ENCODE measurements at regions not wholly inside any gene's neighbourhood (a gene's known extent, or its start where the extent isn't known, plus 50 kb on each side); places are given as distances from the start of the nearest gene placed in this dataset.
"Not testable (repeated sequence)": the region's sequence is repeated elsewhere in the genome, so short reads cannot be mapped to it uniquely, and the experiment has no call there.

- H3K4me3 ChIP-seq (ENCODE audit: insufficient read depth, low read depth, low read length); H3K79me1 ChIP-seq (ENCODE audit: low read depth in 1 of 2, low read length in 2 of 2); H4K5ac ChIP-seq (ENCODE audit: low read depth, low read length); H2BK15ac ChIP-seq (ENCODE audit: low read depth, low read length); H3K4me1 ChIP-seq (ENCODE audit: control insufficient read depth, insufficient read depth, low read length); H2BK5ac ChIP-seq (ENCODE audit: low read depth, low read length, poor library complexity, severe bottlenecking); H3K14ac ChIP-seq (replicated peaks; ENCODE audit: low read depth, low read length); H3K27ac ChIP-seq (ENCODE audit: insufficient read depth, low read length); H3K56ac ChIP-seq (ENCODE audit: extremely low read depth, insufficient read depth, low read length); H2AFZ ChIP-seq (replicated peaks; ENCODE audit: low read length, poor library complexity); H3K9me3 ChIP-seq (ENCODE audit: control insufficient read depth, insufficient read depth, low read length); DNase-seq; H3K23ac ChIP-seq (ENCODE audit: low read depth, low read length); H3K27me3 ChIP-seq (ENCODE audit: control insufficient read depth, insufficient read depth, low read length); H2BK20ac ChIP-seq (ENCODE audit: low read depth, low read length); intact Hi-C loops (cut with micrococcal nuclease); H3K4ac ChIP-seq (ENCODE audit: low read depth, low read length); BruUV-seq (replicated peaks); H4K8ac ChIP-seq (ENCODE audit: low read depth in 2 of 2, low read length in 2 of 2); ATAC-seq (ENCODE audit: low read depth); H2BK120ac ChIP-seq (ENCODE audit: low read depth, low read length); CTCF ChIA-PET; H3K4me2 ChIP-seq (ENCODE audit: low read depth, low read length); dilution Hi-C loops (cut with HindIII; ENCODE audit: low sequenced_read_pairs, unreplicated experiment); H2AK9ac ChIP-seq (replicated peaks; ENCODE audit: low read depth, low read length, poor library complexity); H4K20me1 ChIP-seq (ENCODE audit: insufficient read depth, low read length); POLR2A ChIA-PET (ENCODE audit: unreplicated experiment); in situ Hi-C loops (cut with MboI; ENCODE audit: low sequenced_read_pairs); H3K18ac ChIP-seq (ENCODE audit: low read depth, low read length); H3K9me1 ChIP-seq (ENCODE audit: insufficient read depth, low read length); H3K9ac ChIP-seq (ENCODE audit: low read depth, low read length); H3K36me3 ChIP-seq (ENCODE audit: control insufficient read depth, insufficient read depth, low read length); H4K91ac ChIP-seq (ENCODE audit: insufficient read depth, low read depth, low read length); H2AK5ac ChIP-seq (ENCODE audit: low read depth, low read length): not testable (repeated sequence)
- no CpG with 5 or more reads among the region's 3 CpGs for WGBS, 2 experiments (ENCODE audit: extremely low coverage in 2 of 2, insufficient read length in 1 of 2)
These were observed 2829.1 kb downstream of the RPIA start for GRCh38 chr2:91520523-91520922.

GRCh38 chr2:91520972-91521535 is 2829.6 kb downstream of the RPIA start:
- H2AK9ac ChIP-seq (replicated peaks; ENCODE audit: low read depth, low read length, poor library complexity); H3K27ac ChIP-seq (ENCODE audit: insufficient read depth, low read length); H3K36me3 ChIP-seq (ENCODE audit: control insufficient read depth, insufficient read depth, low read length); H3K4me2 ChIP-seq (ENCODE audit: low read depth, low read length); H3K4ac ChIP-seq (ENCODE audit: low read depth, low read length); H4K8ac ChIP-seq (ENCODE audit: low read depth in 2 of 2, low read length in 2 of 2); H3K14ac ChIP-seq (replicated peaks; ENCODE audit: low read depth, low read length); intact Hi-C loops (cut with micrococcal nuclease); H3K79me1 ChIP-seq (ENCODE audit: low read depth in 1 of 2, low read length in 2 of 2); H2BK15ac ChIP-seq (ENCODE audit: low read depth, low read length); ATAC-seq (ENCODE audit: low read depth); H3K9me1 ChIP-seq (ENCODE audit: insufficient read depth, low read length); H2BK120ac ChIP-seq (ENCODE audit: low read depth, low read length); H4K20me1 ChIP-seq (ENCODE audit: insufficient read depth, low read length); H2AK5ac ChIP-seq (ENCODE audit: low read depth, low read length); DNase-seq; H4K5ac ChIP-seq (ENCODE audit: low read depth, low read length); H3K56ac ChIP-seq (ENCODE audit: extremely low read depth, insufficient read depth, low read length); POLR2A ChIA-PET (ENCODE audit: unreplicated experiment); H2BK5ac ChIP-seq (ENCODE audit: low read depth, low read length, poor library complexity, severe bottlenecking); in situ Hi-C loops (cut with MboI; ENCODE audit: low sequenced_read_pairs); H4K91ac ChIP-seq (ENCODE audit: insufficient read depth, low read depth, low read length); H3K27me3 ChIP-seq (ENCODE audit: control insufficient read depth, insufficient read depth, low read length); BruUV-seq (replicated peaks); H3K9ac ChIP-seq (ENCODE audit: low read depth, low read length); H3K23ac ChIP-seq (ENCODE audit: low read depth, low read length); H2AFZ ChIP-seq (replicated peaks; ENCODE audit: low read length, poor library complexity); H2BK20ac ChIP-seq (ENCODE audit: low read depth, low read length); H3K9me3 ChIP-seq (ENCODE audit: control insufficient read depth, insufficient read depth, low read length); H3K4me3 ChIP-seq (ENCODE audit: insufficient read depth, low read depth, low read length); CTCF ChIA-PET; dilution Hi-C loops (cut with HindIII; ENCODE audit: low sequenced_read_pairs, unreplicated experiment); H3K4me1 ChIP-seq (ENCODE audit: control insufficient read depth, insufficient read depth, low read length); H3K18ac ChIP-seq (ENCODE audit: low read depth, low read length): not testable (repeated sequence)
- no CpG with 5 or more reads among the region's 7 CpGs for WGBS, 2 experiments (ENCODE audit: extremely low coverage in 2 of 2, insufficient read length in 1 of 2)

Data from IMR-90 (cell line).